NOMO-1 treated with dmso at 0.1 percent for 144 hours (cell line): ENCODE measurements at regions not wholly inside any gene's neighbourhood (a gene's known extent, or its start where the extent isn't known, plus 50 kb on each side); places are given as distances from the start of the nearest gene placed in this dataset.

Source experiments
- DNase-seq: peaks from one replicate; lab custom pipeline; 2025; ENCODE audit not compliant: unreplicated experiment; lab: John Stamatoyannopoulos, UW

- DNase-seq: no peak
Measured at GRCh38 chr9:82367016-82367415, 378.4 kb downstream of the SPATA31D1 start.

GRCh38 chr9:82367929-82368328 is 379.4 kb downstream of the SPATA31D1 start:
- no peak for DNase-seq

- no peak for DNase-seq
Measured at GRCh38 chr9:82369251-82369945, 380.8 kb downstream of the SPATA31D1 start.

- no peak for DNase-seq
Measured at GRCh38 chr9:82375041-82375440, 386.5 kb downstream of the SPATA31D1 start.

GRCh38 chr9:82376677-82377232 is 388.2 kb downstream of the SPATA31D1 start:
- no peak for DNase-seq

- DNase-seq: no peak
Measured at GRCh38 chr9:82382887-82383616, 394.5 kb downstream of the SPATA31D1 start.

- DNase-seq: no peak
Measured at GRCh38 chr9:82385633-82386032, 397.1 kb downstream of the SPATA31D1 start.

- DNase-seq: no peak
Measured at GRCh38 chr9:82397534-82397933, 409.0 kb downstream of the SPATA31D1 start.

GRCh38 chr9:82404196-82404870 is 415.8 kb downstream of the SPATA31D1 start:
- DNase-seq: no peak

- no peak for DNase-seq
Measured at GRCh38 chr9:82404881-82405280, 416.3 kb downstream of the SPATA31D1 start.

- DNase-seq: no peak
Measured at GRCh38 chr9:82406456-82407085, 418.0 kb downstream of the SPATA31D1 start.

- no peak for DNase-seq
Measured at GRCh38 chr9:82410306-82410705, 421.7 kb downstream of the SPATA31D1 start.

GRCh38 chr9:82410866-82411265 is 422.3 kb downstream of the SPATA31D1 start:
- DNase-seq: no peak

GRCh38 chr9:82412586-82413305 is 424.2 kb downstream of the SPATA31D1 start:
- no peak for DNase-seq

- no peak for DNase-seq
Measured at GRCh38 chr9:82417501-82417900, 428.9 kb downstream of the SPATA31D1 start.

GRCh38 chr9:82418334-82418733 is 429.8 kb downstream of the SPATA31D1 start:
- DNase-seq: no peak

GRCh38 chr9:82419696-82420486 is 431.3 kb downstream of the SPATA31D1 start:
- no peak for DNase-seq

- no peak for DNase-seq
Measured at GRCh38 chr9:82421498-82421897, 432.9 kb downstream of the SPATA31D1 start.

GRCh38 chr9:82423700-82424099 is 435.1 kb downstream of the SPATA31D1 start:
- DNase-seq: no peak

GRCh38 chr9:82424599-82425120 is 436.1 kb downstream of the SPATA31D1 start:
- DNase-seq: no peak
